T47D (cell line): ENCODE measurements at regions not wholly inside any gene's neighbourhood (a gene's known extent, or its start where the extent isn't known, plus 50 kb on each side); places are given as distances from the start of the nearest gene placed in this dataset.
"Not testable (repeated sequence)": the region's sequence is repeated elsewhere in the genome, so short reads cannot be mapped to it uniquely, and the experiment has no call there.

Experiments used
- DNase-seq, 2 experiments: peaks; one replicate each; pipeline versions ENCODE4 v3.0.0 to v3.0.0-alpha.2; 2011 to 2012; ENCODE audit warnings: low read depth in 1 of 2, low spot score in 1 of 2
- JUND ChIP-seq: IDR thresholded peaks from 2 replicates; pipeline ENCODE4 v1.6.1; 2012; ENCODE audit warnings: low read depth
- in situ Hi-C: cut with HindIII; loops from 2 replicates; pipeline ENCODE4 v1.10.0; 2016; ENCODE audit warnings: low sequenced_read_pairs, low pct_unique_long_range_greater_than_20kb

DNA sequence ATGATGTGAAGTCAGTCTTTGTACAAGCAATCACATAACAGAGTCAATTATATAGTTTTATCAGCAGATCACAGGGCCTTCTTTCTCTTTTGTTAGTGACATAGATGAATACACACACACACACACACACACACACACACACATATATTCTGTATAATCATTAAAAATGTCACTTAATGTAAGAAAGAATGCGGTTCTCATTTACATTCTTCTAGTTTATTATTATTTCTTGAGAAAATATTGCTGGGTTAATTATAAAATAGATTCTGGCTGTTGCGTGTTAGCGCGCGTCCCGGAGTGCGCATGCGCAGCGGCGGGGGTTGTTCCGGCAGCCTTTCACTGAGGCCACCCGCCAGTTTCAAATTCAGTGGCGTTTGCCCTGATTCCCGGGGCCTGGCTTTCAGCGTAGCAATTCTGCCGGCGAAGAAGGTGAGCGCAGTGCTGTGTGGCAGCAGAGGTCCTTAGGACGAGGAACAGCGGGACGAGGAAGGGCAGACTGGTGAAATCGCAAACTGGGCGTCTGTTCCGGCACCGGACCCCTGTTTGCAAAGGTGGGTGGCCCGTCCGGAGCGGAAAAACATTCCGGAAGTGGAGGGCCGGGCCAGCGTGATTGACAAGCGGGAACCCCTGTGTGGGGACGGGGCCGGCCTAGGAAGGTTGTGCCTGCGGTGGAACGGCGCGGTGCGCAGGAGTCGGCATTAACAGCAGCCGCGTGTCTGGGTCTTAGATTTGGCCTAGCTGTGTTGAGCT is 75.3 kb upstream of the PZP start:
- peak in 1 of 2 experiments; percentile 26 for DNase-seq
- in situ Hi-C loops: not testable (repeated sequence)

DNA sequence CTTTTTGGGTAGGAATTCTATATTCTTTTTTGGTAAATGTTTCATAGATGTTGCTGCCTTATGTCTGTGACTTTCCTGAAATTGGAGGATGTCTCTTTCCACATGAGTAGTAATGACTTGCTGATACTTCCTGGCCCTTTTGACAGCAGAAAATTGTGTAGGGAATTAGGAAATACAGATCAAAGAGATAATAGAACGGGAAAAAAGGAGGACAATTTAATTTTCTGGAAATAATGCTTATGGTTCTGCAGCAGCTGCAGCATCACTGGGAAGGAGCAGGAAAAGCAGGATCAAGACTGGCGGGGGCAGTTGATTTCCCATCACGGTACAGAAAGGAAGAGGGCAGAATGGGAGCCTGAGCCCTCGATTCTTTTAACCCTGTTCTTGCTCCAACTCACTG is 68.8 kb upstream of the PZP start:
- no peak for DNase-seq
- no peak for TF ChIP-seq JUND
- in situ Hi-C loops: no loop called here

DNA sequence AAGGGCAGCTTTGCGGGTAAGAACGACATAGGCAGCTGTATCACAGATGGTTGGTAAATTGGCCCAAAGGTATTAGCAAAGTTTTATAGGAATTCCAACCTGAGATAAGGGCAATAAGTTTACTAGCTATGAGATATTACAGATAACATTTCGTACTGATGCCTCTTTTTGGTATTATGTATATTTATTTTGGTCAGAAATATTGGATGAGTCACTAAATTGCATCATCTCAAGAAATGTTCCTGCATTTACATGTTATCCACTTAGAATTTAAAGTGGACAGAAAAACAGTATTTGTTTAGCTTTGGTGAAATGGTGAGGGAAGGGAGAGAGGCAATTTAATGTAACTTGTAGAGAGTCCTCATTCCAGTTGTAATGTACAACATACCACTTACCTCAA is 65.1 kb upstream of the PZP start:
- no peak for TF ChIP-seq JUND
- in situ Hi-C loops: no loop called here
- DNase-seq: no peak

DNA sequence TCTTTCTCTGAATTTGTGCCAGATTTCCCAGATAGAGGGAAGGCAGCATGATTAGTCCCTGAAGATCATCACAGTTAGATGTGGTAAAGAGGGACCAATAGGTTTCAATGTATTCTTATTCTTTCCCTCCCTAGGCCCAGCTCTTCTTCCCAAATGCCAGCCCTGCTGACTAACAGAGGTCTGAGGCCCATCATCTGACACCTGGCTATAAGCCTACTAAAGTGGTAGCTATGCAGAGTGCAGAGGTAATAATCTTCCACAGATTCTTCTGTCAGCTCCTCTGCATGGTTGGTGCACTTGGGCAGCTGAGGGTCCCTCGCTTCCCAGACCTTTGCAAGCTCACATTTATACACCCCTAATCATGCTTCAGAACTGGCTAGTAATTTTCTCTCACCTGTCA is 63.7 kb upstream of the PZP start:
- DNase-seq: no peak
- in situ Hi-C loops: no loop called here
- TF ChIP-seq JUND: no peak

DNA sequence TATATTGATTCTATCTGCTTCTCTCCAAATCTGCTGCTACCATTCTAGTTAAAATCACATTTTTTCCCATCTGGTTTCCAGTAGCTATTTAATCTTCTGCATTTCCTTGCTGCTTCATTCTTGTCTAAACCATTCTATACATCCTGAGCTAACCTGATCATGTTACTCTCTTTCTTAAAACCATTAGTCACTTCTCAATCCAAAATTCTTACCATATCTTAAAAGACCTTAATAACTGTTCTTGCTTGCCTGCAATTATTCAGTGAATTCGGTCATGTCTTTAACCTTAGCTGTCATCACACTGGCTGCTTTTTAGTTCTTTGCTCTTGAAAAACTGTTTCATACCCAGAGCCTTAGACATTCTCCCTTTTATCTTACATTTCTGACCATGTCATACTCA is 56.4 kb upstream of the PZP start:
- no peak for DNase-seq
- no peak for TF ChIP-seq JUND
- in situ Hi-C loops: no loop called here

DNA sequence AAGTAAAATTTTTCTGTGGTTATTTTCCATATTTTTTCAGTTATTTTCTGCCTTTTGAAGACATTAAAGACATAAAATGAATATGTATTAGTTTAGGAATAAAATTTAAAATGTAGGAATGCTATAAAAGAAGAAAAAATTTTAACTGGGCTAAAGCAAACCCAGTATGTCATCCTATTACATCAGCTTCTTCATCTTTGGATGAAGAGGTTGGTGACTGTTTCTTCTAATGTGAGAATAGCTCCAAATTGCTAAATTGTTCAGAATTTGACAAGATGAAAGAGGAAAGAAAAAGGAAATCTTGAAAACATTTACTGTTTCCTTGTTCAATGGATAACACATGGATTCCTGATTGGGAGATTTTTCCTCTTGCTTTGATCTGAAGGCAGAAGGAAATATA is 52.7 kb upstream of the PZP start:
- no peak for TF ChIP-seq JUND
- DNase-seq: no peak
- in situ Hi-C loops: no loop called here

DNA sequence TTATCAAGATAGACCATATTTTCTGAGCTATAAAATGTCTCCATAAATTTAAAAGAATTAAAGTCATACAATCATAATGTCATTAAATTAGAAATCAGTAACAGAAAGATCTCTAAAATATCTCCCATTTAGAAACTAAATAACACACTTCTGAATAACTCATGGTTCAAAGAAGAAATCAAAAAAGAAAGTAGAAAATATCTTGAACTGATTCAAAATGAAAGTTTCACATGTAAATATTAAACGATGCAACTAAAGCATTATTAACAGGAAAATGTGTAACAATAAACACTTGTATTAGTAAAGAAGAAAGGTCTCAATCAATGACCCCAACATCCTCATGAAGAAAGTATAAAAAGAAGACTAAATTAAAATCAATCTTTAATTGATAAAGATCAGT is 50.5 kb upstream of the PZP start:
- DNase-seq: no peak
- no peak for TF ChIP-seq JUND
- in situ Hi-C loops: no loop called here
